GM19463 (cell line): ENCODE measurements at regions not wholly inside any gene's neighbourhood (a gene's known extent, or its start where the extent isn't known, plus 50 kb on each side); places are given as distances from the start of the nearest gene placed in this dataset.

Source experiments
- ATAC-seq: cut with Tn5 transposase; IDR thresholded peaks from one replicate; pipeline ENCODE4 v1.9.1; 2021; ENCODE audit warnings: mild to moderate bottlenecking, moderate library complexity; ENCODE audit not compliant: unreplicated experiment

GRCh38 chrX:16444353-16444752 is 205.6 kb upstream of the S100G start:
- ATAC-seq, result no peak

GRCh38 chrX:16445166-16445752 is 204.7 kb upstream of the S100G start:
- peak; percentile 84 for ATAC-seq

GRCh38 chrX:16451334-16451733 is 198.6 kb upstream of the S100G start:
- no peak for ATAC-seq

GRCh38 chrX:16454926-16455325 is 195.0 kb upstream of the S100G start:
- no peak for ATAC-seq

GRCh38 chrX:16457239-16457638 is 192.7 kb upstream of the S100G start:
- no peak for ATAC-seq

GRCh38 chrX:16458208-16458607 is 191.8 kb upstream of the S100G start:
- ATAC-seq, result no peak

GRCh38 chrX:16459008-16459407 is 190.9 kb upstream of the S100G start:
- no peak for ATAC-seq

GRCh38 chrX:16461968-16462367 is 188.0 kb upstream of the S100G start:
- no peak for ATAC-seq

GRCh38 chrX:16462912-16463311 is 187.0 kb upstream of the S100G start:
- ATAC-seq, result no peak

- no peak for ATAC-seq
Observed at GRCh38 chrX:16464369-16464768, 185.6 kb upstream of the S100G start.

GRCh38 chrX:16465081-16465876 is 184.7 kb upstream of the S100G start:
- no peak for ATAC-seq

GRCh38 chrX:16466640-16467432 is 183.1 kb upstream of the S100G start:
- ATAC-seq, result no peak

- ATAC-seq, result no peak
Observed at GRCh38 chrX:16469870-16470269, 180.1 kb upstream of the S100G start.

- ATAC-seq, result no peak
Observed at GRCh38 chrX:16472345-16472744, 177.6 kb upstream of the S100G start.

- no peak for ATAC-seq
Observed at GRCh38 chrX:16474511-16474910, 175.4 kb upstream of the S100G start.

- no peak for ATAC-seq
Observed at GRCh38 chrX:16476009-16476408, 173.9 kb upstream of the S100G start.

GRCh38 chrX:16476692-16477091 is 173.3 kb upstream of the S100G start:
- ATAC-seq, result no peak

GRCh38 chrX:16479206-16479869 is 170.6 kb upstream of the S100G start:
- no peak for ATAC-seq

- no peak for ATAC-seq
Observed at GRCh38 chrX:16480049-16480448, 169.9 kb upstream of the S100G start.

GRCh38 chrX:16484338-16484737 is 165.6 kb upstream of the S100G start:
- ATAC-seq, result no peak

GRCh38 chrX:16487620-16488385 is 162.2 kb upstream of the S100G start:
- no peak for ATAC-seq
